H9 (cell line): ENCODE measurements at regions not wholly inside any gene's neighbourhood (a gene's known extent, or its start where the extent isn't known, plus 50 kb on each side); places are given as distances from the start of the nearest gene placed in this dataset.

ENCODE experiments used
- DNase-seq: peaks from one replicate; pipeline ENCODE4 v3.0.0-alpha.2; 2017
- H2AFZ ChIP-seq: one replicate; pipeline ENCODE4 v1.6.1; 2013; ENCODE audit warnings: mild to moderate bottlenecking, low read length, control low read depth, moderate library complexity
- H2AK5ac ChIP-seq: 2 replicates; pipeline ENCODE4 v1.6.1; 2013; ENCODE audit warnings: low read length, control low read depth, mixed read lengths; ENCODE audit not compliant: insufficient read length
- H2BK120ac ChIP-seq: one replicate; pipeline ENCODE4 v1.6.1; 2013; ENCODE audit warnings: low read depth, mild to moderate bottlenecking, low read length, control low read depth, inconsistent platforms; ENCODE audit not compliant: poor library complexity, severe bottlenecking
- H2BK12ac ChIP-seq: 2 replicates; pipeline ENCODE4 v1.6.1; 2013; ENCODE audit warnings: low read length, control low read depth, mixed read lengths, low read depth; ENCODE audit not compliant: insufficient read length
- H2BK15ac ChIP-seq: 2 replicates; pipeline ENCODE4 v1.6.1; 2013; ENCODE audit warnings: low read depth, low read length, control low read depth
- H2BK20ac ChIP-seq: one replicate; pipeline ENCODE4 v1.6.1; 2013; ENCODE audit warnings: low read depth, mild to moderate bottlenecking, low read length, control low read depth, inconsistent platforms; ENCODE audit not compliant: poor library complexity, severe bottlenecking
- H2BK5ac ChIP-seq: 2 replicates; pipeline ENCODE4 v1.6.1; 2013; ENCODE audit warnings: low read length, control low read depth, mixed read lengths; ENCODE audit not compliant: insufficient read length
- H3K14ac ChIP-seq: 2 replicates; pipeline ENCODE4 v1.6.1; 2013; ENCODE audit warnings: low read length, control low read depth; ENCODE audit not compliant: insufficient read depth
- H3K18ac ChIP-seq: 2 replicates; pipeline ENCODE4 v1.6.1; 2013; ENCODE audit warnings: low read depth, mild to moderate bottlenecking, mixed read lengths, low read length, control low read depth; ENCODE audit not compliant: insufficient read length
- H3K23ac ChIP-seq: 2 replicates; pipeline ENCODE4 v1.6.1; 2013; ENCODE audit warnings: low read length, control low read depth, mixed read lengths, low read depth; ENCODE audit not compliant: insufficient read length
- H3K23me2 ChIP-seq: 2 replicates; pipeline ENCODE4 v1.6.1; 2013; ENCODE audit warnings: low read depth, mild to moderate bottlenecking, mixed read lengths, low read length, control low read depth; ENCODE audit not compliant: insufficient read length, poor library complexity, severe bottlenecking
- H3K27ac ChIP-seq: 2 replicates; pipeline ENCODE4 v1.5.1; 2013; ENCODE audit warnings: low read length, control low read depth, mixed read lengths, low read depth; ENCODE audit not compliant: insufficient read length
- H3K27me3 ChIP-seq: 2 replicates; pipeline ENCODE4 v1.6.1; 2013; ENCODE audit warnings: low read length, control low read depth, inconsistent platforms; ENCODE audit not compliant: insufficient read depth
- H3K4ac ChIP-seq: 2 replicates; pipeline ENCODE4 v1.6.1; 2013; ENCODE audit warnings: low read depth, mild to moderate bottlenecking, control low read depth, inconsistent platforms, low read length, moderate library complexity
- H3K4me1 ChIP-seq: 2 replicates; pipeline ENCODE4 v1.6.1; 2013; ENCODE audit warnings: low read length, control low read depth, inconsistent platforms; ENCODE audit not compliant: insufficient read depth
- H3K4me2 ChIP-seq: 2 replicates; pipeline ENCODE4 v1.6.1; 2013; ENCODE audit warnings: low read length, control low read depth, mixed read lengths; ENCODE audit not compliant: insufficient read length, insufficient read depth
- H3K56ac ChIP-seq: 2 replicates; pipeline ENCODE4 v1.6.1; 2013; ENCODE audit warnings: low read depth, mild to moderate bottlenecking, mixed read lengths, low read length, control low read depth; ENCODE audit not compliant: insufficient read length
- H3K79me1 ChIP-seq: 2 replicates; pipeline ENCODE4 v1.6.1; 2013; ENCODE audit warnings: low read depth, mild to moderate bottlenecking, moderate library complexity, low read length, control low read depth, inconsistent platforms; ENCODE audit not compliant: insufficient read depth, poor library complexity, severe bottlenecking
- H3K79me2 ChIP-seq: 2 replicates; pipeline ENCODE4 v1.6.1; 2013; ENCODE audit warnings: low read length, control low read depth, inconsistent platforms; ENCODE audit not compliant: insufficient read depth
- H3K9ac ChIP-seq: 2 replicates; pipeline ENCODE4 v1.6.1; 2013; ENCODE audit warnings: low read length, control low read depth, mixed read lengths; ENCODE audit not compliant: insufficient read length; ENCODE audit errors: extremely low read depth
- H3K9me3 ChIP-seq: one replicate; pipeline ENCODE4 v1.6.1; 2013; ENCODE audit warnings: low read depth, low read length, inconsistent platforms; ENCODE audit not compliant: control insufficient read depth
- H3T11ph ChIP-seq: one replicate; pipeline ENCODE4 v1.6.1; 2013; ENCODE audit warnings: mild to moderate bottlenecking, low read length, control low read depth, inconsistent platforms
- H4K20me1 ChIP-seq: one replicate; pipeline ENCODE4 v1.6.1; 2013; ENCODE audit not compliant: control insufficient read depth, insufficient read length, insufficient read depth
- H4K5ac ChIP-seq: 2 replicates; pipeline ENCODE4 v1.6.1; 2013; ENCODE audit warnings: low read depth, mild to moderate bottlenecking, mixed read lengths, low read length, control low read depth; ENCODE audit not compliant: insufficient read length
- H4K8ac ChIP-seq: replicated peaks from 2 replicates; pipeline ENCODE4 v1.6.1; 2013; ENCODE audit warnings: low read length, control low read depth, mixed read lengths, low read depth; ENCODE audit not compliant: insufficient read length
- H4K91ac ChIP-seq: 2 replicates; pipeline ENCODE4 v1.6.1; 2013; ENCODE audit warnings: low read depth, mild to moderate bottlenecking, moderate library complexity, mixed read lengths, low read length, control low read depth; ENCODE audit not compliant: insufficient read length
- H3K27ac Mint-ChIP-seq, 3 experiments: 2 replicates in 2 of 3; 3 replicates in 1 of 3; pipeline ENCODE4 v1.8.0; 2020 to 2021; ENCODE audit warnings: mixed read lengths in 3 of 3, mild to moderate bottlenecking in 1 of 3, moderate library complexity in 1 of 3
- H3K27me3 Mint-ChIP-seq: 2 replicates; pipeline ENCODE4 v1.8.0; 2021; ENCODE audit warnings: low read depth, mild to moderate bottlenecking, moderate library complexity, mixed read lengths
- H3K36me3 Mint-ChIP-seq, 3 experiments: 2 replicates in 2 of 3; 3 replicates in 1 of 3; pipeline ENCODE4 v1.8.0; 2020 to 2021; ENCODE audit warnings: low read depth in 3 of 3, mixed read lengths in 3 of 3; ENCODE audit not compliant: insufficient read depth in 1 of 3
- H3K4me1 Mint-ChIP-seq, 2 experiments: 2 replicates each; pipeline ENCODE4 v1.8.0; 2020; ENCODE audit warnings: mixed read lengths in 2 of 2
- H3K4me3 Mint-ChIP-seq, 2 experiments: 2 replicates in 1 of 2; 3 replicates in 1 of 2; pipeline ENCODE4 v1.8.0; 2020 to 2021; ENCODE audit warnings: mild to moderate bottlenecking in 2 of 2, mixed read lengths in 2 of 2, moderate library complexity in 1 of 2
- H3K9me3 Mint-ChIP-seq, 2 experiments: 2 replicates in 1 of 2; 3 replicates in 1 of 2; pipeline ENCODE4 v1.8.0; 2020; ENCODE audit warnings: mild to moderate bottlenecking in 2 of 2, mixed read lengths in 2 of 2, moderate library complexity in 1 of 2
- CTCF ChIP-seq: fragments of 200-600 bp; sonication (generic); conservative IDR thresholded peaks from 3 replicates; pipeline ENCODE4 v1.8.0; 2021; ENCODE audit warnings: antibody characterized with exemption, mild to moderate bottlenecking
- WGBS: extraction: QIAGEN DNeasy Blood & Tissue Kit; methylation state at CpG from one replicate; pipeline ENCODE4 v1.1.7; 2013; ENCODE audit warnings: missing lambda C conversion rate, low lambda C conversion rate, mixed read lengths; ENCODE audit not compliant: insufficient read length; ENCODE audit errors: extremely low coverage; 5-methylcytosine and 5-hydroxymethylcytosine counted together

GRCh38 chr15:63436872-63437375 is 55.3 kb upstream of the CA12 start:
- Histone ChIP-seq H3K18ac (no peak overlapping the region), H2AFZ (peak overlapping the region; percentile 40), H3K4me1 (peaks cover 16% of the 10 kb centered on the region), H4K20me1 (no peaks in the 10 kb centered on the region), H3K79me2 (no peaks in the 10 kb centered on the region), H4K91ac (no peak overlapping the region), H3K23me2 (peaks cover 5% of the 10 kb centered on the region), H3K14ac (peak overlapping the region; percentile 58; the same call in 1 of the 2 replicates), H2AK5ac (no peak overlapping the region), H2BK20ac (no peak overlapping the region), H3K27me3 (no peaks in the 10 kb centered on the region), H3K23ac (no peak overlapping the region), H3K56ac (no peak overlapping the region), H3K9me3 (no peaks in the 10 kb centered on the region), H4K5ac (no peak overlapping the region), H2BK15ac (no peak overlapping the region), H3K4me2 (no peak overlapping the region), H4K8ac (peak overlapping the region; percentile 48), H2BK5ac (no peak overlapping the region), H3T11ph (no peak overlapping the region), H3K27ac (no peak overlapping the region), H3K4ac (no peak overlapping the region), H2BK120ac (no peak overlapping the region), H2BK12ac (no peak overlapping the region), H3K9ac (no peak overlapping the region), H3K79me1 (no peaks in the 10 kb centered on the region)
- no peak overlapping the region; a peak in 1 of 5 replicates for H3K4me3 Mint-ChIP-seq
- peaks cover 7% of the 10 kb centered on the region for H3K27me3 Mint-ChIP-seq
- no peaks in the 10 kb centered on the region; a peak in 1 of 7 replicates for H3K36me3 Mint-ChIP-seq
- no peak; the same call in 2 of the 3 replicates for TF ChIP-seq CTCF
- H3K4me1 Mint-ChIP-seq, result peaks cover 29 to 41% of the 10 kb centered on the region in 2 experiments
- no peak for DNase-seq
- H3K27ac Mint-ChIP-seq, result peak overlapping the region; percentile 52 to 91 (median 70)
- H3K9me3 Mint-ChIP-seq, result no peaks in the 10 kb centered on the region
- no CpG with 5 or more reads among the region's 3 CpGs for WGBS
